DMS53 (cell line): ENCODE measurements at regions not wholly inside any gene's neighbourhood (a gene's known extent, or its start where the extent isn't known, plus 50 kb on each side); places are given as distances from the start of the nearest gene placed in this dataset.
"Not testable (repeated sequence)": the region's sequence is repeated elsewhere in the genome, so short reads cannot be mapped to it uniquely, and the experiment has no call there.

ENCODE experiments used
- DNase-seq: peaks from one replicate; lab custom pipeline; 2025; lab: John Stamatoyannopoulos, UW

DNA sequence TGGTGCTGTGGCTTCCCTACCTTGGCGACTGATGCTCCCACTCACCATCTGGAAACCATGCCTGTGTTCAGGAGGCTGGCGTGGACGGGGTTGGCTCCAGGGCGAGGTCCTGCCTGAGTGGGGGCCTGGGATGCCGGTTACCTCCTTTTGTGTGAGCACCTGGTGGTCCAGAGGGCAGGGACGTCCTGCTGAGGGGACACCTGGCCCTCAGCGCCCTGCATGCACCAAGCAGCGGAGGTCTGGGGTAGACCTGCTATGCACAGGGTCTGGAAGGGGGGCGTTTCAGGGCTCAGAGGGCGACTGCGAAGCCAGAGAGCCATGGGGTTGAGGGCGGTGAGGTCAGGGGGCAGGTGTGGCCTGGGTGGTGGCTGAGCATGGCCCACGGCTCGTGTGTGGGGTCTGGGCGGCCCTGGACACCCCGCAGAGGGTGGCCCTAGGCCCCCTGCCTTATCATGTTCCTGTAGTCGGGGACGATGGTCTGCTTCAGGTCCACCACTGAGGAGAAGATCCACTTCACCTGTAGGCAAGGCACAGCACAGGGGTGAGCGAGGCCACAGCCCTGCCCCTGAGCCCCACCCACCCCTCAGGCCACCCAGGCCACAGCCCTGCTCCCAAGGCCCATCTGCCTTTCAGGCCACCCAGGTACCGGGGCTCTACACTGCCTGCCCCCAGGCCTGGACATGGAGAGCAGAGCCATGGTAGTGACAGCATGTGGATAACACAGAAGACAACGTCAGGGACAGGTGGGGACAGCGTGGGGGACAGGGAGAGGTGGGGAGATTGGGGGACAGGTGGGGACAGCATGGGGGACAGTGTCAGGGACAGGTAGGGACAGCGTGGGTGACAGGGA, 95.3 kb downstream of the TMEM121 start:
- not testable (repeated sequence) for DNase-seq

DNA sequence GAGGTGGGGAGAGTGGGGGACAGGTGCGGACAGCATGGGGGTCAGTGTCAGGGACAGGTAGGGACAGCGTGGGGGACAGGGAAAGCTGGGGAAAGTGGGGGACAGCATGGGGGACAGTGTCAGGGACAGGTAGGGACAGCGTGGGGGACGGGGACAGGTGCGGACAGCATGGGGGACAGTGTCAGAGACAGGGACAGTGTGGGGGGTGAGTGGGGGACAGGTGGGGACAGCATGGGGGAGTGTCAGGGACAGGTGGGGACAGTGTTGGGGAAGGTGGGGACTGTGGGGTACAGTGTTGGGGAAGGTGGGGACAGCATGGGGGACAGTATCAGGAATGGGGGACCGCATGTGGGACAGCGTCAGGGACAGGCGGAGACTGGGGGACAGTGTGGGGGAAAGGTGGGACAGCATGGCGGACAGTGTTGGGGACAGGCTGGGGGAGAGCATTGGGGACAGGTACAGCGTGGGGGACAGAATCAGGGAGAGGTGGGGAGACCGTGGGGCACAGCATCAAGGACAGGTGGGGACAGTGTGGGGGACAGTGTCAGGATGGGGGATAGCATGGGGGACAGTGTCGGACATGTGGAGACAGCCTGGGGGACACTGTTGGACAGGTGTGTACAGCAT, 96.1 kb downstream of the TMEM121 start:
- DNase-seq, result no peak

DNA sequence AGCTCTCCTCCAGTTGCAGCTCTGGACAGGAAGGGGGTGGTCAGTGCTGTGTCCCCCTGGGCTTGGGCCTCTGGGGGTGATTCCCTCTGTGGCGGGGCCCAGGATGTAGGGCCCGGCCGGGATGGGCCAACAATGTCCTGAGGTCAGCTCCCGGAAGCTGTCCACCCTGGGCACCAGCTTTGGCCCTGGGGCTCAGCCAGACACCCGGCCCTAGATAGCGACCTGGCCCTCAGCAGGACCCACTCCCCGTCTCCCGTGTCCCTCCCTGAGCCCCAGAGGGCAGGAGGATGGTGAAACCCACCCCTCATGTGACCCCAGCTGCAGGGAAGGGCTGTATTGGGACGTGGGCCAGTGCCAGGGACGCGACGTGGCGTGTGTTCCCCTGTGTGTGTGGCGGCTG, 96.8 kb downstream of the TMEM121 start:
- DNase-seq, result not testable (repeated sequence)

DNA sequence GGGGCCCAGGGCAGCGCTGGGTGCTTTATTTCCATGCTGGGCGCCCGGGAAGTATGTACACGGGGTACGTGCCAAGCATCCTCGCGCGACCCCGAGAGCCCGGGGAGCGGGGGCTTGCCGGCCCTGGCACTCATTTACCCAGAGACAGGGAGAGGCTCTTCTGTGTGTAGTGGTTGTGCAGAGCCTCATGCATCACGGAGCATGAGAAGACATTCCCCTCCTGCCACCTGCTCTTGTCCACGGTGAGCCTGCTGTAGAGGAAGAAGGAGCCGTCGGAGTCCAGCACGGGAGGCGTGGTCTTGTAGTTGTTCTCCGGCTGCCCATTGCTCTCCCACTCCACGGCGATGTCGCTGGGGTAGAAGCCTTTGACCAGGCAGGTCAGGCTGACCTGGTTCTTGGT, 98.0 kb downstream of the TMEM121 start:
- DNase-seq, result not testable (repeated sequence)

DNA sequence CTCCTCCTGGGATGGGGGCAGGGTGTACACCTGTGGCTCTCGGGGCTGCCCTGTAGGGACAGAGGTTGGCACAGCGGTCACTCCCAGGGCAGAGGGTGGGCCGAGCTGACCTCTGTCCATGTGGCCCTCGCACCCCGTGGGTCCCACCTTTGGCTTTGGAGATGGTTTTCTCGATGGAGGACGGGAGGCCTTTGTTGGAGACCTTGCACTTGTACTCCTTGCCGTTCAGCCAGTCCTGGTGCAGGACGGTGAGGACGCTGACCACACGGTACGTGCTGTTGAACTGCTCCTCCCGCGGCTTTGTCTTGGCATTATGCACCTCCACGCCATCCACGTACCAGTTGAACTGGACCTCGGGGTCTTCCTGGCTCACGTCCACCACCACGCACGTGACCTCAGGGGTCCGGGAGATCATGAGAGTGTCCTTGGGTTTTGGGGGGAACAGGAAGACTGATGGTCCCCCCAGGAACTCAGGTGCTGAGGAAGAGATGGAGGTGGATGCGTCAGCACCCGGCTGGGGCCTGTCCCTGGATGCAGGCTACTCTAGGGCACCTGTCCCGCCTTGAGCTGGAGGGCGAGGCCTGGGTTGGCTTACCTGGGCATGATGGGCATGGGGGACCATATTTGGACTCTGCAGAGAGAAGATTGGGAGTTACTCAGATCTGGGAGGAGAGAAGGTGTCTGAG, 98.5 kb downstream of the TMEM121 start:
- DNase-seq, result not testable (repeated sequence)

DNA sequence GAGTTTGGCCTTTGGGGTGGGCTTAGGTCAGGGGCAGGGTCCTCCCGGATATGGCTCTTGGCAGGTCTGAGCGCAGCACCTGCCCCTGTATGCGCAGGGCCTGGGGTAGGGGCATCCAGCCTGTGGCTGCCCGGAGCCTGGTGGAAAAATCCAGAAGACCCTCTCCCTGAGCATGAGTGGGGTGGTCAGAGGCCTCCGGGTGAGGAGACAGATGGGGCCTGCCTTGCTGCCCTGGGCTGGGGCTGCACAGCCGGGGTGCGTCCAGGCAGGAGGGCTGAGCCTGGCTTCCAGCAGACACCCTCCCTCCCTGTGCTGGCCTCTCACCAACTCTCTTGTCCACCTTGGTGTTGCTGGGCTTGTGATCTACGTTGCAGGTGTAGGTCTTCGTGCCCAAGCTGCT, 99.1 kb downstream of the TMEM121 start:
- DNase-seq, result not testable (repeated sequence)

DNA sequence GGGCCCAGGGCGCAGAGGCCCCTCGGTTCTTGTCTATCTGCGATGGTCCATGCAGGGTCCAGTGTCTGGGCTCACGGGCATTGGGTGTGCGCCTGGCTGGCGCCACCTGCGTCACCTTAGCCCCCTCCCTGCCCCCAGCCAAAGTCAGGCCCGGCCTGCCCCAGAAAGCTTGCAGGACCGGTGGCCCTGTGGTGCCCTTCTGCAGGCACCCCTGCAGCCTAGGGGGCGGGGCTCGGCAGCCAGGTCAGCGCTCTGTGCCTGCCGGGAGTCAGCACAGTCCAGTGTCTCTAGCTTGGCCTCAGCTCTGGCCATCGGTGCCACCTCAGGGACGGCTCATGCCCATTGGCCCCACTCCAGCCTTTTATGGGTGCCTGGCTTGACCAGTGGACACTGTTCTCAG, 99.7 kb downstream of the TMEM121 start:
- DNase-seq, result not testable (repeated sequence)

DNA sequence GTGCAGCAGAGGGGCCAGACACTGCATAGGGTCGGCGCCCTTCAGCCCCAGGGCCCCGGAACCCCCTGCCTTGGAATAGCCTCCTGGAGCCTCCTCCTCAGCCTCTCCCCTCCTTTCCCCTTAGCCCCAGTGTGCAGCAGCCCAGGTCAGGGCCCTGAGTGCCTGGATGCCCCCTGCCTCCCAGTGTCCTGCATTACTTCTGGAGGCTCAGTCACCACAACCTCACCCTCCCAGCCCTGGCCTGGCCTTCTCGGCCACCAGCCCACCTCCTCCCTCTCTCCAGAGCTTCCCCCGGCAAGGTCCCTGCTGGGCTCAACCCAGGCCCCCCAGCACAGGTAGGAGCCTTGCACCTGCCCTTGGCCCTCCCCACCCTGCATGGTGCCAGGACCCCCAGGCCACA, 100.3 kb downstream of the TMEM121 start:
- DNase-seq, result not testable (repeated sequence)

DNA sequence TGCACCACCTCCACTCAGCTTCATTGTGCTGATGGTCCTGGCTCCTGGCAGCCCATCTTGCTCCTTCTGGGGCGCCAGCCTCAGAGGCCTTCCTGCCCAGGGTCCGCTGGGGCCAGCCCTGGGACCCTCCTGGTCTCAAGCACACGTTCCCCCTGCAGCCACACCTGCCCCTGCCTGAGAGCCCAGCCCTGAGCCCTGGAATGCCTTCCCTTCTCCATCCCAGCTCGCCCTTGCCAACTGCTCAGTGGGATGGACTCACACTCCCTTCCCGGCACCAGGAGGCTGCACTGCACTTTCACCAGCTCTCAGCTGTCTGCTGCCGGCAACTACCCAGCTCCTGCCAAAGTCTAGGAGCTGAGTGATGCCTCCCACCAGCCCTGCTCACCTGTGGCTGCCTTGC, 100.9 kb downstream of the TMEM121 start:
- not testable (repeated sequence) for DNase-seq

DNA sequence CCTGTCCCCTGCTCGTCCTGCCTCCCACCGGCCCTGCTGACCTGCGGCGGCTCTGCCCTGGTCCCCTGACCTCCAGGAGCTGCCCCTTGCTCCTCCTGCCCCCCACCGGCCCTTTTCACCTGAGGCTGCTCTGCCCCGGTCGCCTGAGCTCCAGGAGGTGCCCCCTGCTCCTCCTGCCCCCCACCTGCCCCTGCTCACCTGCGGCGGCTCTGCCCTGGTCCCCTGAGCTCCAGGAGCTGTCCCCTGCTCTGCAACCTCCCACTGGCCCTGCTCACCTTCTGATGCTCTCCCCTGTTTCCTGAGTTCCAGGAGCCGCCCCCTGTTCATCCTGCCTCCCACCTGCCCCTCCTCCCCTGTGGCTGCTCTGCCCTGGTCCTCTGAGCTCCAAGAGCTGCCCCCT, 101.3 kb downstream of the TMEM121 start:
- no peak for DNase-seq

DNA sequence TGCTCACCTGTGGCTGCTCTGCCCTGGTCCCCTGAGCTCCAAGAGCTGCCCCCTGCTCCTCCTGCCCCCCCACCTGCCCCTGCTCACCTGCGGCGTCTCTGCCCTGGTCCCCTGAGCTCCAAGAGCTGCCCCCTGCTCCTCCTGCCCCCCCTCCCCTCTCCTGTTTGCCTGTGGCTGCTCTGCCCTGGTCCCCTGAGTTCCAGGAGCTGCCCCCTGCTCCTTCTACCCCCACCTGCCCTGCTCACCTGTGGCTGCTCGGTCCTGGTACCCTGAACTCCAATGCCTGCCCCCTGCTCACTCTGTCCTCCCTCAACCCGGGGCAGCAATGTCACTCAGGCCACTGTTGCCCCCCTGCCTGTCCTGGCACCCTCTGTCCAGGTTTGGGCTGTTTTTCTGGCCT, 101.7 kb downstream of the TMEM121 start:
- not testable (repeated sequence) for DNase-seq

DNA sequence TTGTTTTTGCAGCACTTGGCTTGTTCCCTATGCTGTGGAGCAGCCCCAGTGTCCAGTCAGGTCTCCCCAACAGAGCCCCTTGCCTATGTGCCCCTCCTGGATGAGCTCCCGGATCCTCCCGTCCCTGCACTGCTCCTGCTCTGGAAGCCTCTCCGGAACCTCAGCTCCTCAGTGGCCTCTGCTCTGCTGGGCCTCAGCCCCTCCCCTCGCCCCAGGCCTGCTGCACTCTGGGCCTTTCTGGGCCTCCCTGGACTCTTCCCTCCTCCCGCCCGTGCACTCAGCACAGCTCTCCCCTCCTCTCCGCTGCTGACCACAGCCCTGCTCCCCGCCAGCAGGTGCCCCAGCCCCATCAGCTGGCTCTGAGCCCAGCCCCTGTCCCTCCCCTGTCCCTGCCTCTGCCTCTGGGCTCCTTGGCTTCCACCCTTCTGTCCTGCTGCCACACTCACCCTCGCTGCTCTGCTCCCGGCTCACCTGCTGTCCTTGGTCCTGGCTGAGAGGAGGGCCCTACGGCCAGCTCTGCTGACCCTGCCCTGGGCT, 102.2 kb downstream of the TMEM121 start:
- DNase-seq, result not testable (repeated sequence)

DNA sequence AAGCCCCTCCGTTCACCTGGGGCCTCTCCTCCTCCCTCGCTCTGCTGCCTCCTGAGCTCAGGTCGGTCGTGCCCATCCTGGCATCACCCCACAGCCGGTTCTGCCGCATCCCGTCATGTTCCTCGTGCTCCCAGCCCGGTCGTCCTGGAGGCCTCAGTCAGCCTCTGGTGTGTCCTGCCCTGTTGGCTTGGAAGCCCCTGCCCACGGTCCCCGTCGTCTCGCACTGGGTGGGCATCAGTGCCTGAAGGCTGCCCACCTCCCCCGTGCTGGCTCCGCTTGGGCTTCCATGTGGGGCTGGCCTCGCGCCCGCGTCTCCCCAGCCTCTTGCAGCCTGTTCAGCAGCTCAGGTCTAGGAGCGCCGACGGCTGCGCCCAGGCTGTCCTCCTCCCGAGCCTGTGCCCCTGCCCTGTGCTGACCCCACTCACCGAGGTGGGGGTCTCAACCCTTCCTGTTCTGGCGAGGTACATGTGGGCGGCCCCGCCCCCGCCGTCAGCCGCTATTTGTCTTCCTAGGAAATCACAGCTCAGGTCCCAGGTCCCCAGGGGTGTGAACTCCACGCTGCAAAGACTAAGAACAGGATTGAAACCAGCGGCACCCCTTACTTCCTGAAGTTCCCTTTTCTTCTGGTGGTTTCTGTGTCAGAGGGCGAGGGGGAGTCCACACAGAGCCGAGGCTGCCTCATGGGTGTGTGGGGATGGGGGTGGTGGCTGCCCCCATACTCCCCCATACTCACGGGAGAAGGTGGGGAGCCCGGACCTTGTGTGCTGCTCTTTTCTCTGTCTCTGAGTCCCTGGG, 102.9 kb downstream of the TMEM121 start:
- DNase-seq, result not testable (repeated sequence)

DNA sequence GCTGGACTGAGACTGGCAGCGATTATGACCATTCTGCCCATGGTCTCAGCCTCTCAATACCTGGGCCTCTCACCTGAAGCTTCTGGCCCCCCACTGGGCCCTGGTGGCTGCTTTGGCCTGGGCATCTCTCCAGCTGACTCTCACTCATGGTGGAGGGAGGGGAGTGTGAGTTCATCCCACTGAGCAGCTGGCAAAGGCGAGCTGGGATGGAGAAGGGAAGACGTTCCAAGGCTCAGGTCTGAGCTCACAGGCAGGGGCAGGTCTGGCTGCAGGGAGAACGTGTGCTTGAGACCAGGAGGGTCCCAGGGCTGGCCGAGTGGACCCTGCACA, 103.5 kb downstream of the TMEM121 start:
- DNase-seq, result no peak

DNA sequence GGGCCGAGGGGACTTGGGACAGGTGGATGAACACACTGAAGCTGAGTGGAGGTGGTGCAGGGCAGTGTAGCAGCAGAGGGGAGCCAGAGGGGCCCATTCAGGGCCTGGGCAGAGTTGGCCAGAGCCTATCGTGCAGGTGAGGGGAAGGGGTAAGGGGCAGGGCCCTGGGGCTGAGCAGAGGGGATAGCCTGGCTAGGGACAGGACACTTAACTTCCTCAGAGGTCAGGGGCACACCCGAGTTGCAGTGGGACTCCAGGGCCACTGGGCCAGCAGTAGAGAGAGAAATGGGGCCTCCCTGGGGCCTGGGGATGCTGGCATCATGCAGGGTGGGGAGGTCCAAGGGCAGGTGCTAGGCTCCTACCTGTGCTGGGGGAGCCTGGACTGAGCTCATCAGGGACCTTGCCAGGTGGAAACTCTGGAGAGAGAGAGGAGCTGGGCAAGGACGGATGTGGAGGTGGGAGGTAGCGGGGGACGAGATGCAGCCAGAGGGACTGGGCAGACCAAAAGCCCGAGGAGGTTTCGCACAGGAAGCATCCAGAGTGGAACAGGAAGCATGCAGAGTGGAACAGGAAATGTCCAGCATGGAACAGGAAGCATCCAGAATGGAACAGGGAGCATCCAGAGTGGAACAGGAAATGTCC, 104.0 kb downstream of the TMEM121 start:
- DNase-seq, result not testable (repeated sequence)

DNA sequence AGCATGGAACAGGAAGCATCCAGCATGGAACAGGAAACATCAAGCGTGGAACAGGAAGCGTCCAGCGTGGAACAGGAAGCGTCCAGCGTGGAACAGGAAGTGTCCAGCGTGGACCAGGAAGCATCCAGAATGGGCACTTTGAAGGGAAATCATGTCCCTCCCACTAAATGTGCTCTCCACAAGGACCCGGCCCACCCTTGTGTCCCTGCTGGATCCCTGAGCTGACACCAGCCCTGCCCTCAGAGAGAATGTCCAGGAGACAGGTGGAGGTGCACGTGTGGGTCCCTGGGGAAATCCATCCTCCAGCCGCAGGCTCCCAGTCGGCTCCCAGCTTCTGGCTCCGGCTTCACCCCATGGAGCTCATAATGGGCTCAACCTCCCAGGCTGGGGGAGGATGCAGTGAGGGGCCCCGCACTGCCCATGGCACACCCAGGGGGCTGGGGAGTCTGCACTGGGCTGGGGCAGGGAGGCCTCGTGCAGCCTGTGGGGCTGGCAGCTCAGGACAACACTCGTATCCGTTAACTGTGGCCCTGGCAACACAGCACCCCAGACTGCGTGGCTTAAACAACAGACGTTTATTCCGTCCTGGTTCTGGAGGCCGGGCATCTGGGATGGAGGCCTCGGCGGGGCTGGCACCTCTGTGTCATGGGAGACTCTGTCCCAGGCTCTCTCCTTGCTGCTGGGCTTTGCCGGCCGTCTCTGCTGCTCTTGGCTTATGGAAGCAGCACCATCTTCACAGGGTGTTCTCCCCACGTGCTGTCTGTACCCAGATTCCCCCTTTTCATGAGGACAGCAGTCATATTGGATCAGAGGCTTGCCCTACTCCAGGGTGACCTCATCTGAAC, 104.8 kb downstream of the TMEM121 start:
- not testable (repeated sequence) for DNase-seq

DNA sequence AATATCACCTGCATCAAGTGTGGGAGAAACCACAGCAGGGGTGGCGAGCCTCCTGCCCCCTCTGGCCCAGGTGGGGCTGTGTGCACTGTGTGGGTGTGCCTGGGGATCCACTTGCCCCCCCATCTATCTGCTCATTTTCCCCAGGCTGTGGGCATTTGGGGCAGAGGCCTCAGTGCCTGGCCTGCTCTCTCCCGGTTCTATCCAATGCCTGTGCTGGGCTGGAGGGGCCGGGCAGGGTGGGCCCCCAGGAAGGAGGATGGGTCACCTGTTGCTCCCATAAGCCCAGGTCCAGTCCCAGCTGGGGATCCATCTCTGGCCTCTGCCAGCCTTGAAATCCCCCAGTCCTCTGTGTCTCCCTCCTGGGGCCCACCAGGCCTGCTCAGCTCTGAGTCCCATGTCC, 105.6 kb downstream of the TMEM121 start:
- DNase-seq, result no peak

DNA sequence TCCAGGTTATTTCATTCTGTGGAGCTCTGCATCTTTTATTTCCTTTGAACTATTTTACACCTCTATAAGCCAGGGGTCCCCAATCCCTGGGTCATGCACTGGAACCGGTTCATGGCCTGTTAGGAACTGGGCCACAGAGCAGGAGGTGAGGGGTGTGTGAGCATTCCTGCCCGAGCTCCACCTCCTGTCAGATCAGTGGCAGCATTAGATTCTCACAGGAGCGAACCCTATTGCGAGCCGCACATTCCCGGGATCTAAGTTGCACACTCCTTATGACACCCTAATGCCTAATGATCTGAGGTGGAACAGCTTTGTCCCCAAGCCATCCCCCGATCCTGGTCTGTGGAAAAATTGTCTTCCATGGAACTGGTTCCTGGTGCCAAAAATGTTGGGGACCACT, 107.2 kb downstream of the TMEM121 start:
- DNase-seq, result not testable (repeated sequence)

DNA sequence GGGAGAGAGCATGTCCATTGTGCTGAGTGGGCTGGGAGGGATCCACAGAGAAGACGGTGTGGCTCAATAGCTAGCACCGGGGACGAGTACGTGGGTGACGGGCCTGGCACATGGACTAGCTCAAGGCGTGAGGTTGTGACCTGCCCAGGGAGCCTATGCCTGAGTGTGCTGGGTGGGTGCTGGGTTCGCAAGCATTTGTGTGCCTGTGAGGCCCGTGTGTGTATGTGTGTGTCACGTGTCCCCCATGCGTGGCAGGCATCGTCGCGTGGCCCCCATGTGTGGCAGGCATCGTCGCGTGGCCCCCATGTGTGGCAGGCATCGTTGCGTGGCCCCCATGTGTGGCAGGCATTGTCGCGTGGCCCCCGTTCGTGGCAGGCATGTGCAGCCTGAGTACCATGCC, 109.2 kb downstream of the TMEM121 start:
- no peak for DNase-seq

DNA sequence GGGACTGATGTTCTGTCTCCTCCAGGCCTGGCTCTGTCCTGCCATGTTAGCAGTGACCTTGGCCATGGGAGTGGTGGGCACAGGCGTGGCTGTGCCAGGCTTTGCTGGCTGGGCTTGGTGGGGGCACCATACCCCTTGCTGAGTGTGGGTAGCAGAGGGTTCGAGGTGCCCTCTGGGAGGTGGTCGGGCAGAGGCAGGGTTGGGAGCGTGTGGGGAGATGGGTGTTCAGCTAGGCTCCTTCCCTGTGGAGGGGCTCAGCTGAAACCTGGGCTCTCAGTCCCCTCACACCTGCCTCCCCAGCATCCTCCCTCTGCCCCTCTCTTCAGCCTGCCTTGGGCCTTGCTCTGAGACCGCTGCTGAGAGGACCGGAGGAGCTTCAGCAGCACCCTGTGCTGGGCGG, 109.6 kb downstream of the TMEM121 start:
- not testable (repeated sequence) for DNase-seq
